ENCODE measurements at regions not wholly inside any gene's neighbourhood (a gene's known extent, or its start where the extent isn't known, plus 50 kb on each side); places are given as distances from the start of the nearest gene placed in this dataset.
"Not testable (repeated sequence)": the region's sequence is repeated elsewhere in the genome, so short reads cannot be mapped to it uniquely, and the experiment has no call there.

GRCh38 chr17:62161405-62162148, 96.5 kb upstream of the MED13 start:
- no peak for DNase-seq
- Mint-ChIP-seq H3K4me3 (no peak overlapping the region), H3K4me1 (peaks cover 7% of the 10 kb centered on the region), H3K36me3 (ENCODE audit: low read depth) (no peaks in the 10 kb centered on the region), H3K9me3 (no peaks in the 10 kb centered on the region), H3K27me3 (no peaks in the 10 kb centered on the region), H3K27ac (no peak overlapping the region)
- CTCF ChIA-PET = no interaction called here
- POLR2A ChIA-PET = no interaction called here

GRCh38 chr17:62160816-62161215, 95.7 kb upstream of the MED13 start:
- Mint-ChIP-seq H3K27me3 (no peaks in the 10 kb centered on the region), H3K4me3 (no peak overlapping the region)

GRCh38 chr17:62159994-62160393, 94.9 kb upstream of the MED13 start:
- ChIA-PET POLR2A (no interaction called here), CTCF (no interaction called here)
- Mint-ChIP-seq H3K27ac (no peak overlapping the region), H3K4me1 (peaks cover 2% of the 10 kb centered on the region), H3K4me3 (no peak overlapping the region), H3K27me3 (no peaks in the 10 kb centered on the region), H3K36me3 (ENCODE audit: low read depth) (no peaks in the 10 kb centered on the region), H3K9me3 (no peaks in the 10 kb centered on the region)
- no peak for DNase-seq

More at GRCh38 chr17:62160816-62161215, 95.7 kb upstream of the MED13 start:
- H3K9me3 Mint-ChIP-seq = no peaks in the 10 kb centered on the region
- H3K36me3 Mint-ChIP-seq (ENCODE audit: low read depth) = no peaks in the 10 kb centered on the region
- H3K4me1 Mint-ChIP-seq = peaks cover 7% of the 10 kb centered on the region
- POLR2A ChIA-PET = no interaction called here
- no peak for DNase-seq
- no peak overlapping the region for H3K27ac Mint-ChIP-seq
- CTCF ChIA-PET = no interaction called here

- CTCF ChIA-PET = no interaction called here
- H3K4me1 Mint-ChIP-seq = no peaks in the 10 kb centered on the region
- no peaks in the 10 kb centered on the region for H3K27me3 Mint-ChIP-seq
- H3K27ac Mint-ChIP-seq = no peak overlapping the region
- DNase-seq = no peak
- no peaks in the 10 kb centered on the region for H3K36me3 Mint-ChIP-seq (ENCODE audit: low read depth)
- H3K4me3 Mint-ChIP-seq = no peak overlapping the region
- POLR2A ChIA-PET = no interaction called here
- H3K9me3 Mint-ChIP-seq = no peaks in the 10 kb centered on the region
These were observed 91.9 kb upstream of the MED13 start for GRCh38 chr17:62156949-62157348.

GRCh38 chr17:62154909-62155308, 89.8 kb upstream of the MED13 start:
- Mint-ChIP-seq H3K4me3 (no peak overlapping the region), H3K27me3 (peaks cover 4% of the 10 kb centered on the region), H3K36me3 (ENCODE audit: low read depth) (no peaks in the 10 kb centered on the region), H3K9me3 (no peaks in the 10 kb centered on the region), H3K27ac (no peak overlapping the region), H3K4me1 (no peaks in the 10 kb centered on the region)
- CTCF ChIA-PET = no interaction called here
- no peak for DNase-seq
- POLR2A ChIA-PET = no interaction called here

GRCh38 chr17:62150471-62150870, 85.4 kb upstream of the MED13 start:
- no peaks in the 10 kb centered on the region for H3K9me3 Mint-ChIP-seq
- no peak overlapping the region for H3K27ac Mint-ChIP-seq
- H3K27me3 Mint-ChIP-seq = peaks cover 7% of the 10 kb centered on the region
- no peak overlapping the region for H3K4me3 Mint-ChIP-seq
- H3K4me1 Mint-ChIP-seq = no peaks in the 10 kb centered on the region
- ChIA-PET POLR2A (no interaction called here), CTCF (no interaction called here)
- no peak for DNase-seq
- no peaks in the 10 kb centered on the region for H3K36me3 Mint-ChIP-seq (ENCODE audit: low read depth)

- no peak for DNase-seq
- no peak overlapping the region for H3K27ac Mint-ChIP-seq
- peaks cover 7% of the 10 kb centered on the region for H3K27me3 Mint-ChIP-seq
- CTCF ChIA-PET = no interaction called here
- H3K4me3 Mint-ChIP-seq = no peak overlapping the region
- POLR2A ChIA-PET = no interaction called here
- no peaks in the 10 kb centered on the region for H3K4me1 Mint-ChIP-seq
- no peaks in the 10 kb centered on the region for H3K9me3 Mint-ChIP-seq
- no peaks in the 10 kb centered on the region for H3K36me3 Mint-ChIP-seq (ENCODE audit: low read depth)
These were observed 84.9 kb upstream of the MED13 start for GRCh38 chr17:62149961-62150360.

GRCh38 chr17:62147284-62147683, 82.2 kb upstream of the MED13 start:
- Mint-ChIP-seq H3K27ac (no peak overlapping the region), H3K9me3 (no peaks in the 10 kb centered on the region), H3K36me3 (ENCODE audit: low read depth) (no peaks in the 10 kb centered on the region), H3K4me1 (no peaks in the 10 kb centered on the region), H3K27me3 (peaks cover 7% of the 10 kb centered on the region), H3K4me3 (no peak overlapping the region)
- POLR2A ChIA-PET = no interaction called here
- DNase-seq = no peak
- CTCF ChIA-PET = no interaction called here

- no peaks in the 10 kb centered on the region for H3K36me3 Mint-ChIP-seq (ENCODE audit: low read depth)
- H3K27me3 Mint-ChIP-seq = peaks cover 23% of the 10 kb centered on the region
- no peak overlapping the region for H3K27ac Mint-ChIP-seq
- no peaks in the 10 kb centered on the region for H3K9me3 Mint-ChIP-seq
- CTCF ChIA-PET = interaction anchor here (0.6 kb wide), 1 partner anchor 419 kb away, joined by 3 read pairs; no protein-coding TSS in a partner anchor
- H3K4me3 Mint-ChIP-seq = no peak overlapping the region
- POLR2A ChIA-PET = no interaction called here
- no peaks in the 10 kb centered on the region for H3K4me1 Mint-ChIP-seq
- DNase-seq = no peak
These were observed 75.8 kb upstream of the MED13 start for GRCh38 chr17:62140836-62141235.

GRCh38 chr17:62140376-62140775, 75.3 kb upstream of the MED13 start:
- no peak overlapping the region for H3K4me3 Mint-ChIP-seq
- POLR2A ChIA-PET = no interaction called here

GRCh38 chr17:62139690-62140354, 74.7 kb upstream of the MED13 start:
- CTCF ChIA-PET; H3K27ac Mint-ChIP-seq; DNase-seq; H3K4me3 Mint-ChIP-seq; H3K36me3 Mint-ChIP-seq (ENCODE audit: low read depth); POLR2A ChIA-PET; H3K4me1 Mint-ChIP-seq; H3K9me3 Mint-ChIP-seq: not testable (repeated sequence)
- H3K27me3 Mint-ChIP-seq = peaks cover 27% of the 10 kb centered on the region

More at GRCh38 chr17:62140376-62140775, 75.3 kb upstream of the MED13 start:
- Mint-ChIP-seq H3K4me1 (no peaks in the 10 kb centered on the region), H3K36me3 (ENCODE audit: low read depth) (no peaks in the 10 kb centered on the region), H3K27ac (no peak overlapping the region), H3K9me3 (no peaks in the 10 kb centered on the region), H3K27me3 (peaks cover 27% of the 10 kb centered on the region)
- CTCF ChIA-PET = no interaction called here
- DNase-seq = no peak

- H3K36me3 Mint-ChIP-seq (ENCODE audit: low read depth) = no peaks in the 10 kb centered on the region
- H3K27ac Mint-ChIP-seq = no peak overlapping the region
- no peak for DNase-seq
- POLR2A ChIA-PET = no interaction called here
- H3K27me3 Mint-ChIP-seq = peaks cover 29% of the 10 kb centered on the region
- no peaks in the 10 kb centered on the region for H3K4me1 Mint-ChIP-seq
- H3K9me3 Mint-ChIP-seq = no peaks in the 10 kb centered on the region
- CTCF ChIA-PET = no interaction called here
- H3K4me3 Mint-ChIP-seq = peak overlapping the region; percentile 10
These were observed 74.1 kb upstream of the MED13 start for GRCh38 chr17:62139141-62139540.

GRCh38 chr17:62138676-62139121, 73.6 kb upstream of the MED13 start:
- POLR2A ChIA-PET; DNase-seq; H3K27ac Mint-ChIP-seq; H3K4me1 Mint-ChIP-seq; H3K4me3 Mint-ChIP-seq; H3K9me3 Mint-ChIP-seq; CTCF ChIA-PET; H3K36me3 Mint-ChIP-seq (ENCODE audit: low read depth): not testable (repeated sequence)
- H3K27me3 Mint-ChIP-seq = peaks cover 29% of the 10 kb centered on the region

All from activated CD4-positive, alpha-beta T cell treated with anti-CD3 and anti-CD28 coated beads, Interleukin-2, amount 10 ng/mL, durations not matched to agents 7 days and 5 days (primary cell).